Stimulated activated CD8-positive, alpha-beta memory T cell treated with anti-CD3 and anti-CD28 coated beads, Interleukin-15, amount 100 ng/mL, for 1 hour (primary cell): ENCODE measurements at regions not wholly inside any gene's neighbourhood (a gene's known extent, or its start where the extent isn't known, plus 50 kb on each side); places are given as distances from the start of the nearest gene placed in this dataset.

Source experiments
- DNase-seq: peaks from one replicate; pipeline ENCODE4 v3.0.0-alpha.2; 2020; ENCODE audit warnings: low read depth

DNA sequence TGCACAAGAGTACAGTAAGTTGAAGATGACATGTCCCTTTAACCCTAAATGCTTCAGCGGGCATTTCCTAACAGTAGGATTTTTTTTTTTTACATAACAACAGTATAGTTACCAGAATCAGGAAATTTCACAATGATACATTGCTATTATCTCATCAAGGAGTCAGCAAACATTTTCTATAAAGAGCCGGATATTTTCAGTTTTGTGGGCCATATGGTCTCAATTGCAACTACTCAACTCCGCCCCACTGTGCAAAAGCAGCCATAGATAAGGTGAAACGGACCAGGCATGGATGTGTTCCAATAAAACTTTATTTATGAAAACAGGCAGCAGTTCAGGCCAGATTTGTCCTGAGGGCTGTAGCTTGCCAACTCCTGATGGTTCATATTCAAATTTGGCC lies 130.6 kb downstream of the SMAD6 start:
- no peak for DNase-seq

- no peak for DNase-seq
These were observed 131.3 kb downstream of the SMAD6 start for GRCh38 chr15:66833371-66833770.

DNA sequence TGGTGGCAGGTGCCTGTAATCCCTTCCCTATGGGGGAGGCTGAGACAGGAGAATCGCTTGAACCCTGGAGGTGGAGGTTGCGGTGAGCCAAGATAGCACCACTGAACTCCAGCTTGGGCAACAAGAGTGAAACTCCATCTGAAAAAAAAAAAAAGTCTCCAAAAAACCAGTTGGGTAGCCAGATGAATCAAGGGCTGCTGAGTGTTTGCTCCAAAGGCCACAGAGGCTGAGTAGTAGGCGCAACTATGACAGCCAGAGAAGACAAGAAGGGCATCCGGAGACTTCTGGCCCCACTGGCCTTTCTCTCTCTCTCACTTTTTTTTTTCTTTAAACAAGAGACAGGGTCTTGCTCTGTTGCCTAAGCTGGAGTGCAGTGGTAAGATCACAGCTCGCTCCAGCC lies 131.8 kb downstream of the SMAD6 start:
- no peak for DNase-seq

- no peak for DNase-seq
These were observed 133.1 kb downstream of the SMAD6 start for GRCh38 chr15:66834881-66835878.

GRCh38 chr15:66836231-66837030 lies 134.4 kb downstream of the SMAD6 start:
- no peak for DNase-seq

DNA sequence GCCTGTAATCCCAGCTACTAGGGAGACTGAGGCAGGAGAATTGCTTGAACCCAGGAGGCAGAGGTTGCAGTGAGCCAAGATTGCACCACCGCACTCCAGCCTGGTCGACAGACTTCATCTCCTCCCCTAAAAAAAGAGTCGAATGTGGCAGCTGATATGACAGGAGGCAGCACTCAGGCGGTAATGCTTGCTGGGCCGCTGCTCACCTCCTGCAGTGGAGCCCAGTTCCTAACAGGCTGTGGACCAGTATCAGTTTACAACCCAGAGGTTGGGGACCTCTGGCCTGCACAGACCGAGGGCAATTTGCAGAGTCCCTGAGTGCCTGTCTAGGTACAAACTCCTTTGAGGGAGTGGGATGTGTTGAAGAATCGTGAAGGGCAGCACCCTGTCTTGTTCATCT lies 136.2 kb downstream of the SMAD6 start:
- no peak for DNase-seq

DNA sequence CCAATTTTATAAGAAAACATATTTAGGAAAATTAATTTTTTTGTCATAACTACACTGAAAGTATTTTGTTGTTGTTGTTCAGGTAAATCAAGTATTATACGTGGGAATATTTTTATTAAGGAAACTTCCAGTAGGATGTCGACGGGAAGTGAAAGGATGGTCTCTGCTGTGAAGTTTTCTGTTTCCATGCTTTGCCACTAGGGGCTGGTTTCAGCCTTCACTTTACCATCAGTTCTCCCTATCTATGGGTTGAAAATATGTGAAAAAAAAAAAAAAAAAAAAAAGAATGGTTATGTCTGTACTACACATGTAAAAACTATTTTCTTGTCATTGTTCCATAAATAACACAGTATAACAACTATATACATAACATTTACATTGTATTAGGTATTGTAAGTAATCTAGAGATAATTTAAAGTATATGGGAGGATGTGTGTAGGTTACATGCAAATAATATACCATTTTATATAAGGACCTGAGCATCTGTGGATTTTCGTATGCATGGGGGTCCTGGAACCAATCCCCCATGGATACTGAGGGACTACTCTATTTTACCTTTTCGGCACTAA lies 136.7 kb downstream of the SMAD6 start:
- DNase-seq, result no peak

DNA sequence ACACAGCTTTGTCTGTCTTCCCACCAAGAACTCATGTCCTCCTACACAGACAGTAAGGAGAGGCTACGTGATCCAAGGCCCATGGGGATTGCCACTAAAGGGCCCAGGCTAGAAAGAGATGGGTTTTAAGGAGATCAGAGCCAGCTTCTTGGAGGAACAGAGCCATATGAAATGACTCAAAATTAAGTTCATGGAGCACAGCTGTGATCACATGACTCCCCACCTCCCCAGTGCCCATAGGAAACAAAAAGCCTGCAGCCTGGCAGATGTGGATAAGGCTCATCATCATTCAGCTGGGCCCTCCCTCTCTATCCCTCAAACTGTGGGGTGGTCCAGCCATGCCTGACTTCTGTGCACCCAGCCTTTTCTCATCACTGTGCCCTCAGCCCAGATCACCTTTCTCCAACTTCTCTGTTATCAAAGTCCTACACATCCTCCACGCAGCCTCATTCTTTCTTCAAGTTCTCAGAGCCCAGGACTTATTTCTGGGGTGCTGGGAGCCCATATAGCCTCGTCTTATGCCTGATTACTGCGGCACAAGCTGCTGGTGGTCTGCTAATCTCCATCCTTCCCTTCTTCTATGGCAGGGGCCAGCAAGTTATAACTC lies 137.6 kb downstream of the SMAD6 start:
- no peak for DNase-seq

- no peak for DNase-seq
These were observed 138.8 kb downstream of the SMAD6 start for GRCh38 chr15:66840615-66841390.

DNA sequence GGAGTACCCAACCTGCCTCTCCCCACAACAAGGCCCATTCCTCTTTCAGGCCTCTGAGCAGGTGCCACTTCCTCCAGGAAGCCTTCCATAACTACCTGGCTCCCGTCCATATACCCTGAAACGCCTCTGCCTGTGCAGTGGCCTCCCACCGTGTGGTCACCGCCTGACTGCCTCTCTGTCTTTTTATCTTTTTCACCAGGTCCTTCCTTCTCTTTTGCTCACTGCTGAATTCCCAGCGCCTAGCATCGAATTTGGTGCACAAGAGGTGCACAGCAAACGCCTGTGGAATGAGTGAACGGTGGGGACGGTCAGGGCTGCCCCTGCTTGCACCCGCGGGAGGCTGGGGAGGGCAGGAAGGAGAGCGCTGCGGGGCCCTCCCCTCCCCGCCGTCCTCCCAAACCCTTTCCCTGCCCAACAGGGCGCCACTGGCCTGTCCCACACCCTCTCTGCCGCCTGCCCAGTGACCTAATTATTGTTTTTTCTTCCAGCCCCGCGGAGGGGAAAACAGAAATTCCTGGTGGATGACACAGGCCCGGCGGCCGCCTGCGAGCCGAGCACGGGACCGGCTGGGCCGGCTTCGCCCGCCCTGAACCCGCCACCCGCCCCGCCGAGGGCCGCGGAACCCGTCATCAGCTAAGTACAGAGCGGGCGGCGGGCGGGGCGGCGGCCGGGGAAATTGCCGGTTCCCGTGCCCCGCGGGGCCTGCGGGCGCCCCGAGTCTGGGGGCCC lies 140.1 kb downstream of the SMAD6 start:
- no peak for DNase-seq

- DNase-seq, result no peak
These were observed 140.8 kb downstream of the SMAD6 start for GRCh38 chr15:66842710-66843441.

- no peak for DNase-seq
These were observed 141.5 kb downstream of the SMAD6 start for GRCh38 chr15:66843581-66843980.

- DNase-seq, result no peak
These were observed 142.2 kb downstream of the SMAD6 start for GRCh38 chr15:66844041-66844746.

- DNase-seq, result no peak
These were observed 142.7 kb downstream of the SMAD6 start for GRCh38 chr15:66844747-66845145.

DNA sequence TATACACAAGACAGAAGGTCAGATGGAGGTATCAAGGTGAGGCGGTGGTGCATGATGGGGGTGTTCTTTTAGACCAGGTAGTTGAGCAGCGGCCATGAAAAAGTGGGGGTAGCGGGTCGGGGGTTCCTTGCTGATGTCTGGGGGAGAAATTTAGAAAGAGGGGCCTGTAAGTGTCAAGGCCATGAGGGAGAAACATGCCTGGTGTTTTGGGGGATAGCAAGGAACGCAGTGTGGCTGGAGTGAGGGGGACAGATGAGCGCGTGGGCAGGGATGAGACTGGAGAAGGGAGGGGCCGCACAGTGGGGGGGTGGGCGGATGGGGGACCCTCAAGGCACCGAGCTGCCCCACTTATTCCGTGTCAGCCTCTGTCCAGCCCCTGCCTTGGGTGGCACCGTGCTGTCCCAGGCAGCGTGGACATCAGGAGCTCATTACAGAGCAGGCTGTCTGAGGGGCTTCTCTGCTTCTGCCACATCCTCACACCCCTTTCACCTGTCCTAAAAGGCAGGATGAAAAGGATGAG lies 143.3 kb downstream of the SMAD6 start:
- DNase-seq, result no peak

DNA sequence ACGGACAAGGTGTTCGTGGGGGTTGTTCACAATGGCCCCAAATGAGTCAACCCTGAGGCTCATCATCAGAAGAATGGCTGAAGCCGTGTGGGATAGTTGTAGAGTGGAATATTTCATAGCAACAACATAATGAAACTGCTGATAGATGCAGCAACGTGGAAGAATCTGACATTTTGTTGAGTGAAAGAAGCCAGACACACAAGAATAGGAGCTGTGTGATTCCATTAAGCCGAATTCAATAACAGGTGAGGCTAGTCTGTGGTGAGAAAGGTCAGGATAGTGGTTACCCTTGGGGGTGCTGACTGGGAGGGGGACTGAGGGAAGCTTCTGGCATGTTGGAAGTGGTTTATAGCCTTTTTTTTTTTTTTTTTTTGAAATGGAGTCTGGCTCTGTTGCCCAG lies 144.0 kb downstream of the SMAD6 start:
- DNase-seq, result no peak

- no peak for DNase-seq
These were observed 144.8 kb downstream of the SMAD6 start for GRCh38 chr15:66846811-66847210.

DNA sequence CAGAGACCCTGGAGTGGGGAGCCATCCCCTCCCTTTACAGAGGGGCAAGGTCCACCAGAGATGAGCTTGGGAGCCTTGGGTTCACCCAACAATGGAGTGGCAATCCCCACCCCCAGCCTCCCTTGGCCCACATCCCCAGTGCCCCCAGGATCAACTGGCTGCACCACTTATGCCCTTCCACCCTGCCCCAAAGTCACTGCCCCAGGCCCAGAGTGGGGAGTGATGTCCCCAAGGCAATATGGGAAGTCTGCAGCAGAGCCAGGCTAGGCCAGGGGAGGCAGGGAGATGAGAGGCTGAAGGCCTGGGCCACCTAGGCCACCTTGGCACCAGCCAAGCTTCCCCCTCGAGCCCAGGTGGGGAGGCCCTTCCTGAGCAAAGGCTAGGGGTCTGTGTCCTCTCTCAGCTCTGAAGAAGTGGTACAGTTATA lies 145.5 kb downstream of the SMAD6 start:
- no peak for DNase-seq

- no peak for DNase-seq
These were observed 146.1 kb downstream of the SMAD6 start for GRCh38 chr15:66848116-66848515.
